ENCODE measurements at regions not wholly inside any gene's neighbourhood (a gene's known extent, or its start where the extent isn't known, plus 50 kb on each side); places are given as distances from the start of the nearest gene placed in this dataset.
A peak's percentile ranks its signal among the peaks of the same experiment; 100 is the strongest.

- H3K36me3 ChIP-seq (ENCODE audit: control insufficient read depth, insufficient read depth, low read length): no peaks in the 10 kb centered on the region
- H3K9me3 ChIP-seq (ENCODE audit: control insufficient read depth, insufficient read depth, low read depth, low read length): no peaks in the 10 kb centered on the region
- no peaks in the 10 kb centered on the region for H3K27me3 ChIP-seq (ENCODE audit: control insufficient read depth, insufficient read depth, low read length)
- no peaks in the 10 kb centered on the region for H3K4me1 ChIP-seq (ENCODE audit: control insufficient read depth, extremely low read depth, insufficient read depth, low read length)
- H4K20me1 ChIP-seq (ENCODE audit: control insufficient read depth, extremely low read depth, insufficient read depth, low read length): no peaks in the 10 kb centered on the region
- no peak overlapping the region for H3K27ac ChIP-seq (ENCODE audit: insufficient read depth, low read length)
- no peak overlapping the region for H3K4me2 ChIP-seq (ENCODE audit: extremely low read depth, insufficient read depth, low read length)
- no peaks in the 10 kb centered on the region for H3K79me2 ChIP-seq (ENCODE audit: control insufficient read depth, insufficient read depth, low read length)
- TF ChIP-seq CTCF (conservative IDR thresholded peaks at IDR 0.05 in 1 of 2, IDR thresholded peaks at IDR 0.05 in 1 of 2; ENCODE audit: low read depth in 1 of 2, low read length in 2 of 2) (no peak), EZH2 (IDR thresholded peaks at IDR 0.05; ENCODE audit: low read length, missing control alignments) (no peak)
- no peak overlapping the region for H3K9ac ChIP-seq (ENCODE audit: insufficient read depth, low read length)
- no peak overlapping the region for H2AFZ ChIP-seq (ENCODE audit: low read length)
- H3K4me3 ChIP-seq (replicated peaks in 1 of 4; ENCODE audit: control extremely low read depth in 1 of 4, insufficient read depth in 1 of 4, low read depth in 3 of 4, low read length in 4 of 4): no peak overlapping the region
- DNase-seq (ENCODE audit: low read depth in 2 of 2): no peak
These were observed 192.6 kb upstream of the SERP2 start for GRCh38 chr13:44180876-44181536.

GRCh38 chr13:44181931-44182330 lies 191.7 kb upstream of the SERP2 start:
- H3K4me2 ChIP-seq (ENCODE audit: extremely low read depth, insufficient read depth, low read length): no peak overlapping the region
- no peak for TF ChIP-seq EZH2 (IDR thresholded peaks at IDR 0.05; ENCODE audit: low read length, missing control alignments)
- TF ChIP-seq CTCF (conservative IDR thresholded peaks at IDR 0.05 in 1 of 2, IDR thresholded peaks at IDR 0.05 in 1 of 2; ENCODE audit: low read depth in 1 of 2, low read length in 2 of 2): no peak
- H3K36me3 ChIP-seq (ENCODE audit: control insufficient read depth, insufficient read depth, low read length): no peaks in the 10 kb centered on the region
- H3K27me3 ChIP-seq (ENCODE audit: control insufficient read depth, insufficient read depth, low read length): no peaks in the 10 kb centered on the region
- no peaks in the 10 kb centered on the region for H3K9me3 ChIP-seq (ENCODE audit: control insufficient read depth, insufficient read depth, low read depth, low read length)
- no peaks in the 10 kb centered on the region for H4K20me1 ChIP-seq (ENCODE audit: control insufficient read depth, extremely low read depth, insufficient read depth, low read length)
- DNase-seq (ENCODE audit: low read depth in 2 of 2): peak in 1 of 2 donors; percentile 49
- H3K9ac ChIP-seq (ENCODE audit: insufficient read depth, low read length): no peak overlapping the region
- no peak overlapping the region for H3K4me3 ChIP-seq (replicated peaks in 1 of 4; ENCODE audit: control extremely low read depth in 1 of 4, insufficient read depth in 1 of 4, low read depth in 3 of 4, low read length in 4 of 4)
- H3K27ac ChIP-seq (ENCODE audit: insufficient read depth, low read length): no peak overlapping the region
- H3K4me1 ChIP-seq (ENCODE audit: control insufficient read depth, extremely low read depth, insufficient read depth, low read length): no peaks in the 10 kb centered on the region
- H2AFZ ChIP-seq (ENCODE audit: low read length): no peak overlapping the region
- H3K79me2 ChIP-seq (ENCODE audit: control insufficient read depth, insufficient read depth, low read length): no peaks in the 10 kb centered on the region

- Histone ChIP-seq H3K79me2 (ENCODE audit: control insufficient read depth, insufficient read depth, low read length) (no peaks in the 10 kb centered on the region), H3K36me3 (ENCODE audit: control insufficient read depth, insufficient read depth, low read length) (no peaks in the 10 kb centered on the region), H3K4me3 (replicated peaks in 1 of 4; ENCODE audit: control extremely low read depth in 1 of 4, insufficient read depth in 1 of 4, low read depth in 3 of 4, low read length in 4 of 4) (no peak overlapping the region), H3K4me1 (ENCODE audit: control insufficient read depth, extremely low read depth, insufficient read depth, low read length) (no peaks in the 10 kb centered on the region), H2AFZ (ENCODE audit: low read length) (no peak overlapping the region), H4K20me1 (ENCODE audit: control insufficient read depth, extremely low read depth, insufficient read depth, low read length) (no peaks in the 10 kb centered on the region), H3K4me2 (ENCODE audit: extremely low read depth, insufficient read depth, low read length) (no peak overlapping the region), H3K27ac (ENCODE audit: insufficient read depth, low read length) (no peak overlapping the region), H3K27me3 (ENCODE audit: control insufficient read depth, insufficient read depth, low read length) (no peaks in the 10 kb centered on the region), H3K9ac (ENCODE audit: insufficient read depth, low read length) (no peak overlapping the region), H3K9me3 (ENCODE audit: control insufficient read depth, insufficient read depth, low read depth, low read length) (no peaks in the 10 kb centered on the region)
- DNase-seq (ENCODE audit: low read depth in 2 of 2): no peak
- TF ChIP-seq EZH2 (IDR thresholded peaks at IDR 0.05; ENCODE audit: low read length, missing control alignments) (no peak), CTCF (conservative IDR thresholded peaks at IDR 0.05 in 1 of 2, IDR thresholded peaks at IDR 0.05 in 1 of 2; ENCODE audit: low read depth in 1 of 2, low read length in 2 of 2) (no peak)
These were observed 188.9 kb upstream of the SERP2 start for GRCh38 chr13:44184740-44185139.

Measured in fibroblast of lung (primary cell).